ENCODE measurements at regions not wholly inside any gene's neighbourhood (a gene's known extent, or its start where the extent isn't known, plus 50 kb on each side); places are given as distances from the start of the nearest gene placed in this dataset.

GRCh38 chr14:82725213-82725612, 1191.6 kb upstream of the SEL1L start:
- TF ChIP-seq CTCF (IDR thresholded peaks at IDR 0.05) (no peak), EP300 (IDR thresholded peaks at IDR 0.05; ENCODE audit: low read depth) (no peak), POLR2AphosphoS5 (IDR thresholded peaks at IDR 0.05) (no peak)

Data from transverse colon (tissue), 4 donors.